ENCODE measurements at regions not wholly inside any gene's neighbourhood (a gene's known extent, or its start where the extent isn't known, plus 50 kb on each side); places are given as distances from the start of the nearest gene placed in this dataset.

- TF ChIP-seq POLR2AphosphoS5 (IDR thresholded peaks at IDR 0.05; ENCODE audit: low read depth, low read length) (no peak), POLR2A (IDR thresholded peaks at IDR 0.05; ENCODE audit: low read depth, low read length) (no peak), TAF1 (IDR thresholded peaks at IDR 0.05; ENCODE audit: low read depth, low read length) (no peak)
These were observed 232.9 kb upstream of the CIBAR2 start for GRCh38 chr16:85345129-85345639.

Measured in GM12891 (cell line).